Thymus (tissue), 11 donors: ENCODE measurements at regions not wholly inside any gene's neighbourhood (a gene's known extent, or its start where the extent isn't known, plus 50 kb on each side); places are given as distances from the start of the nearest gene placed in this dataset.

Experiments used
- DNase-seq, 9 donors: peaks; one replicate each; pipeline ENCODE4 v3.0.0-alpha.2; 2013; ENCODE audit warnings: low spot score in 9 of 9, low read depth in 6 of 9, missing footprints in 1 of 9
- H3K27ac ChIP-seq, 2 donors: one replicate each; pipeline ENCODE4 v1.5.1; 2013; ENCODE audit warnings: control low read depth in 1 of 2, low read depth in 1 of 2, low read length in 1 of 2, mild to moderate bottlenecking in 1 of 2, moderate library complexity in 1 of 2
- H3K27me3 ChIP-seq, 2 donors: one replicate each; pipeline ENCODE4 v1.5.1; 2013; ENCODE audit warnings: low read length in 1 of 2; ENCODE audit not compliant: control insufficient read depth in 2 of 2, insufficient read depth in 1 of 2
- H3K36me3 ChIP-seq, 2 donors: one replicate each; pipeline ENCODE4 v1.5.1; 2013; ENCODE audit warnings: low read length in 1 of 2, mild to moderate bottlenecking in 1 of 2, moderate library complexity in 1 of 2; ENCODE audit not compliant: control insufficient read depth in 2 of 2, insufficient read depth in 2 of 2
- H3K4me1 ChIP-seq, 2 donors: one replicate each; pipeline ENCODE4 v1.5.1; 2013; ENCODE audit warnings: low read length in 2 of 2; ENCODE audit not compliant: control insufficient read depth in 2 of 2, insufficient read depth in 2 of 2
- H3K4me3 ChIP-seq, 2 donors: one replicate each; pipeline ENCODE4 v1.5.1; 2013; ENCODE audit warnings: low read length in 2 of 2, control low read depth in 1 of 2, mild to moderate bottlenecking in 1 of 2
- H3K9me3 ChIP-seq, 2 donors: one replicate each; pipeline ENCODE4 v1.5.1; 2013; ENCODE audit warnings: low read length in 1 of 2, mild to moderate bottlenecking in 1 of 2; ENCODE audit not compliant: control insufficient read depth in 2 of 2, insufficient read depth in 1 of 2
- WGBS: extraction: QIAGEN DNeasy Blood & Tissue Kit; methylation state at CpG from one replicate; pipeline ENCODE4 v1.1.7; 2013; 5-methylcytosine and 5-hydroxymethylcytosine counted together
- donor health status: healthy.

- no peaks in the 10 kb centered on the region for H3K36me3 ChIP-seq
- WGBS, result 93% methylated on average over 8 of the region's 8 CpGs
- H3K9me3 ChIP-seq, result no peaks in the 10 kb centered on the region
- no peaks in the 10 kb centered on the region for H3K4me1 ChIP-seq
- peaks cover 0 to 5% of the 10 kb centered on the region in 2 donors for H3K27me3 ChIP-seq
- no peak overlapping the region for H3K27ac ChIP-seq
- no peak overlapping the region for H3K4me3 ChIP-seq
- DNase-seq, result no peak
Measured at GRCh38 chr1:47565676-47566075, 127.8 kb downstream of the FOXD2 start.

GRCh38 chr1:47568763-47569162, 130.9 kb downstream of the FOXD2 start:
- WGBS, result 84% methylated on average over 5 of the region's 5 CpGs
- no peaks in the 10 kb centered on the region for H3K4me1 ChIP-seq
- no peak overlapping the region for H3K4me3 ChIP-seq
- H3K36me3 ChIP-seq, result no peaks in the 10 kb centered on the region
- no peak overlapping the region for H3K27ac ChIP-seq
- no peak for DNase-seq
- no peaks in the 10 kb centered on the region for H3K9me3 ChIP-seq
- H3K27me3 ChIP-seq, result peaks cover 0 to 9% of the 10 kb centered on the region in 2 donors

GRCh38 chr1:47569261-47569660, 131.4 kb downstream of the FOXD2 start:
- Histone ChIP-seq H3K27me3 (peaks cover 0 to 9% of the 10 kb centered on the region in 2 donors), H3K4me1 (no peaks in the 10 kb centered on the region), H3K27ac (no peak overlapping the region), H3K9me3 (no peaks in the 10 kb centered on the region), H3K36me3 (no peaks in the 10 kb centered on the region), H3K4me3 (no peak overlapping the region)
- DNase-seq, result no peak
- WGBS, result 95% methylated on average over 5 of the region's 5 CpGs

- no peak for DNase-seq
- Histone ChIP-seq H3K9me3 (no peaks in the 10 kb centered on the region), H3K36me3 (no peaks in the 10 kb centered on the region), H3K27ac (no peak overlapping the region), H3K4me1 (no peaks in the 10 kb centered on the region), H3K27me3 (peaks cover 0 to 9% of the 10 kb centered on the region in 2 donors), H3K4me3 (no peak overlapping the region)
- WGBS, result 68% methylated on average over 9 of the region's 9 CpGs
Measured at GRCh38 chr1:47569681-47570470, 132.0 kb downstream of the FOXD2 start.

GRCh38 chr1:47571161-47571560, 133.3 kb downstream of the FOXD2 start:
- WGBS, result 94% methylated on average over 5 of the region's 5 CpGs
- Histone ChIP-seq H3K9me3 (no peaks in the 10 kb centered on the region), H3K4me3 (no peak overlapping the region), H3K27me3 (peaks cover 0 to 9% of the 10 kb centered on the region in 2 donors), H3K4me1 (no peaks in the 10 kb centered on the region), H3K36me3 (no peaks in the 10 kb centered on the region), H3K27ac (no peak overlapping the region)
- no peak for DNase-seq

- no peak overlapping the region for H3K27ac ChIP-seq
- no peaks in the 10 kb centered on the region for H3K36me3 ChIP-seq
- no peaks in the 10 kb centered on the region for H3K4me1 ChIP-seq
- peaks cover 0 to 9% of the 10 kb centered on the region in 2 donors for H3K27me3 ChIP-seq
- WGBS, result 99% methylated on average over 2 of the region's 2 CpGs
- no peak for DNase-seq
- no peak overlapping the region for H3K4me3 ChIP-seq
- no peaks in the 10 kb centered on the region for H3K9me3 ChIP-seq
Measured at GRCh38 chr1:47571952-47572351, 134.1 kb downstream of the FOXD2 start.

- no peak overlapping the region for H3K4me3 ChIP-seq
- no peaks in the 10 kb centered on the region for H3K36me3 ChIP-seq
- H3K27ac ChIP-seq, result no peak overlapping the region
- H3K27me3 ChIP-seq, result peaks cover 0 to 11% of the 10 kb centered on the region in 2 donors
- WGBS, result 92% methylated on average over 13 of the region's 13 CpGs
- DNase-seq, result no peak
- no peaks in the 10 kb centered on the region for H3K9me3 ChIP-seq
- no peaks in the 10 kb centered on the region for H3K4me1 ChIP-seq
Measured at GRCh38 chr1:47572731-47573430, 135.0 kb downstream of the FOXD2 start.

- DNase-seq, result no peak
- Histone ChIP-seq H3K36me3 (no peaks in the 10 kb centered on the region), H3K27me3 (peaks cover 0 to 18% of the 10 kb centered on the region in 2 donors), H3K4me3 (no peak overlapping the region), H3K9me3 (no peaks in the 10 kb centered on the region), H3K27ac (no peak overlapping the region), H3K4me1 (peaks cover 0 to 3% of the 10 kb centered on the region in 2 donors)
- 96% methylated on average over 15 of the region's 15 CpGs for WGBS
Measured at GRCh38 chr1:47574451-47575165, 136.8 kb downstream of the FOXD2 start.
